GM18517 (cell line): ENCODE measurements at regions not wholly inside any gene's neighbourhood (a gene's known extent, or its start where the extent isn't known, plus 50 kb on each side); places are given as distances from the start of the nearest gene placed in this dataset.

ENCODE experiments used
- ATAC-seq: cut with Tn5 transposase; IDR thresholded peaks from one replicate; pipeline ENCODE4 v1.9.1; 2021; ENCODE audit warnings: mild to moderate bottlenecking, moderate library complexity; ENCODE audit not compliant: unreplicated experiment

- ATAC-seq: no peak
Measured at GRCh38 chr2:47315475-47315874, 53.6 kb upstream of the EPCAM start.

GRCh38 chr2:47313728-47314127 is 55.4 kb upstream of the EPCAM start:
- ATAC-seq: no peak

- no peak for ATAC-seq
Measured at GRCh38 chr2:47313141-47313691, 55.9 kb upstream of the EPCAM start.

- no peak for ATAC-seq
Measured at GRCh38 chr2:47312491-47312850, 56.6 kb upstream of the EPCAM start.

GRCh38 chr2:47311764-47312490 is 57.2 kb upstream of the EPCAM start:
- ATAC-seq: no peak

GRCh38 chr2:47310801-47311560 is 58.1 kb upstream of the EPCAM start:
- peak; percentile 9 for ATAC-seq

GRCh38 chr2:47309952-47310800 is 58.9 kb upstream of the EPCAM start:
- peak; percentile 87 for ATAC-seq

- ATAC-seq: peak; percentile 5
Measured at GRCh38 chr2:47309472-47309951, 59.6 kb upstream of the EPCAM start.

- no peak for ATAC-seq
Measured at GRCh38 chr2:47307066-47307465, 62.0 kb upstream of the EPCAM start.

GRCh38 chr2:47304654-47305053 is 64.5 kb upstream of the EPCAM start:
- no peak for ATAC-seq

- ATAC-seq: no peak
Measured at GRCh38 chr2:47303341-47304148, 65.6 kb upstream of the EPCAM start.

GRCh38 chr2:47302308-47302707 is 66.8 kb upstream of the EPCAM start:
- no peak for ATAC-seq

- ATAC-seq: no peak
Measured at GRCh38 chr2:47301731-47302130, 67.4 kb upstream of the EPCAM start.

GRCh38 chr2:47301277-47301618 is 67.9 kb upstream of the EPCAM start:
- ATAC-seq: peak; percentile 59

GRCh38 chr2:47300609-47301276 is 68.4 kb upstream of the EPCAM start:
- peak; percentile 64 for ATAC-seq

- no peak for ATAC-seq
Measured at GRCh38 chr2:47300081-47300480, 69.0 kb upstream of the EPCAM start.

GRCh38 chr2:47299555-47299954 is 69.6 kb upstream of the EPCAM start:
- ATAC-seq: no peak

GRCh38 chr2:47298771-47299170 is 70.3 kb upstream of the EPCAM start:
- ATAC-seq: no peak

GRCh38 chr2:47297767-47298425 is 71.2 kb upstream of the EPCAM start:
- no peak for ATAC-seq
